Trophoblast cell (in vitro differentiated cells and primary cell): ENCODE measurements at regions not wholly inside any gene's neighbourhood (a gene's known extent, or its start where the extent isn't known, plus 50 kb on each side); places are given as distances from the start of the nearest gene placed in this dataset.

Source experiments
- DNase-seq, 2 donors: peaks; one replicate each; pipeline ENCODE4 v3.0.0-alpha.2; 2016
- H2AFZ ChIP-seq: 2 replicates; pipeline ENCODE4 v1.6.1; 2013; ENCODE audit warnings: low read length, moderate library complexity, mild to moderate bottlenecking; ENCODE audit not compliant: insufficient read depth, poor library complexity
- H2AK5ac ChIP-seq: 2 replicates; pipeline ENCODE4 v1.6.1; 2013; ENCODE audit warnings: mild to moderate bottlenecking, low read length
- H2BK120ac ChIP-seq: 2 replicates; pipeline ENCODE4 v1.6.1; 2013; ENCODE audit warnings: low read length, mild to moderate bottlenecking, moderate library complexity; ENCODE audit not compliant: insufficient read depth, poor library complexity
- H2BK12ac ChIP-seq: 2 replicates; pipeline ENCODE4 v1.6.1; 2013; ENCODE audit warnings: mild to moderate bottlenecking, low read length, moderate library complexity
- H2BK5ac ChIP-seq: 2 replicates; pipeline ENCODE4 v1.6.1; 2013; ENCODE audit warnings: low read length, low read depth, moderate library complexity, mild to moderate bottlenecking; ENCODE audit not compliant: poor library complexity
- H3K14ac ChIP-seq: 2 replicates; pipeline ENCODE4 v1.6.1; 2013; ENCODE audit warnings: mild to moderate bottlenecking, low read length
- H3K18ac ChIP-seq: 2 replicates; pipeline ENCODE4 v1.6.1; 2013; ENCODE audit warnings: mild to moderate bottlenecking, low read length
- H3K23ac ChIP-seq: 2 replicates; pipeline ENCODE4 v1.6.1; 2013; ENCODE audit warnings: low read length
- H3K27ac ChIP-seq: 2 replicates; pipeline ENCODE4 v1.5.1; 2013; ENCODE audit warnings: low read depth, mild to moderate bottlenecking, inconsistent platforms, low read length, moderate library complexity
- H3K27me3 ChIP-seq: 2 replicates; pipeline ENCODE4 v1.6.1; 2013; ENCODE audit warnings: inconsistent platforms, mild to moderate bottlenecking, low read length, moderate library complexity; ENCODE audit not compliant: insufficient read depth
- H3K36me3 ChIP-seq, 2 experiments: 1 replicate in 1 of 2; 2 replicates in 1 of 2; pipeline ENCODE4 v1.6.1; 2013; ENCODE audit warnings: low read length in 2 of 2, mild to moderate bottlenecking in 2 of 2, moderate library complexity in 1 of 2; ENCODE audit not compliant: insufficient read depth in 2 of 2, control insufficient read depth in 1 of 2
- H3K4ac ChIP-seq: 2 replicates; pipeline ENCODE4 v1.6.1; 2013; ENCODE audit warnings: low read depth, mild to moderate bottlenecking, low read length, moderate library complexity
- H3K4me1 ChIP-seq, 2 experiments: 1 replicate in 1 of 2; 2 replicates in 1 of 2; pipeline ENCODE4 v1.6.1; 2013; ENCODE audit warnings: low read length in 2 of 2, mild to moderate bottlenecking in 2 of 2, moderate library complexity in 1 of 2; ENCODE audit not compliant: insufficient read depth in 2 of 2, control insufficient read depth in 1 of 2
- H3K4me2 ChIP-seq: 2 replicates; pipeline ENCODE4 v1.6.1; 2013; ENCODE audit warnings: inconsistent platforms, mild to moderate bottlenecking, low read length, moderate library complexity
- H3K4me3 ChIP-seq: 2 replicates; pipeline ENCODE4 v1.5.1; 2013; ENCODE audit warnings: mild to moderate bottlenecking, low read depth, low read length, inconsistent platforms
- H3K79me1 ChIP-seq: one replicate; pipeline ENCODE4 v1.6.1; 2013; ENCODE audit warnings: low read length
- H3K79me2 ChIP-seq: 2 replicates; pipeline ENCODE4 v1.6.1; 2013; ENCODE audit warnings: low read length, mild to moderate bottlenecking; ENCODE audit not compliant: control insufficient read depth, insufficient read depth, poor library complexity
- H3K9ac ChIP-seq: 2 replicates; pipeline ENCODE4 v1.6.1; 2013; ENCODE audit warnings: mild to moderate bottlenecking, low read length
- H3K9me3 ChIP-seq: 2 replicates; pipeline ENCODE4 v1.6.1; 2013; ENCODE audit warnings: low read depth, mild to moderate bottlenecking, control low read depth, inconsistent platforms, low read length; ENCODE audit not compliant: insufficient read depth
- H4K12ac ChIP-seq: 2 replicates; pipeline ENCODE4 v1.6.1; 2013; ENCODE audit warnings: low read depth, mild to moderate bottlenecking, low read length, moderate library complexity
- H4K8ac ChIP-seq: 2 replicates; pipeline ENCODE4 v1.6.1; 2013; ENCODE audit warnings: low read depth, mild to moderate bottlenecking, low read length, moderate library complexity
- H4K91ac ChIP-seq: one replicate; pipeline ENCODE4 v1.6.1; 2013; ENCODE audit warnings: low read depth, mild to moderate bottlenecking, low read length, moderate library complexity
- WGBS: extraction: QIAGEN DNeasy Blood & Tissue Kit; methylation state at CpG from one replicate; pipeline ENCODE4 v1.1.7; 2013; ENCODE audit warnings: missing lambda C conversion rate; ENCODE audit not compliant: insufficient read length, insufficient coverage; ENCODE audit errors: extremely low coverage; 5-methylcytosine and 5-hydroxymethylcytosine counted together

DNA sequence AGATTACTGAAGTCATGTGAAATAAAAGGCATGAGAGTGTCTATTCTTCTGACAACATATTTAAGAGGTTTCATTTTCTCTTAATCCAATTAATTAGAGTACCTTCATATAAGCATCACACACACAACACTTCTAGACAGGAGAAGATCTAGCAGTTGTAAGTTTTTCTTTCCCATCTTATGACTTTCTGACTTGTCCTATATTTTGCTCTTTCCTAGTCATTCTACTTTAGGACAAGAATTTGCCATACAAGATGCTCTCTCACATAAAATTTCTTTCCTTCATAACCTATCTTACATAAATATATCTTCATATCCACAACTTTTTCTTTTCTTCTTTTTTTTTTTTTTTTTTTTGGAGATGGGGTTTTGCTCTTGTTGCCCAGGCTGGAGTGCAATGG lies 118.3 kb upstream of the SERPIND1 start:
- H4K91ac ChIP-seq = no peak overlapping the region
- H4K12ac ChIP-seq = no peak overlapping the region
- H3K4ac ChIP-seq = no peak overlapping the region
- no peak overlapping the region for H2BK120ac ChIP-seq
- H3K4me1 ChIP-seq = no peaks in the 10 kb centered on the region
- H3K79me2 ChIP-seq = no peaks in the 10 kb centered on the region
- no peak overlapping the region for H3K23ac ChIP-seq
- H4K8ac ChIP-seq = no peak overlapping the region
- H3K79me1 ChIP-seq = no peaks in the 10 kb centered on the region
- H3K9ac ChIP-seq = no peak overlapping the region
- no peaks in the 10 kb centered on the region for H3K36me3 ChIP-seq
- H3K18ac ChIP-seq = no peak overlapping the region
- H3K27ac ChIP-seq = no peak overlapping the region
- no peaks in the 10 kb centered on the region for H3K27me3 ChIP-seq
- no peak overlapping the region for H3K14ac ChIP-seq
- H2AK5ac ChIP-seq = no peak overlapping the region
- DNase-seq = no peak
- peaks cover 8% of the 10 kb centered on the region for H3K9me3 ChIP-seq
- no peak overlapping the region for H2BK5ac ChIP-seq
- no peak overlapping the region for H3K4me3 ChIP-seq
- H3K4me2 ChIP-seq = no peak overlapping the region
- H2AFZ ChIP-seq = no peak overlapping the region
- no peak overlapping the region for H2BK12ac ChIP-seq

DNA sequence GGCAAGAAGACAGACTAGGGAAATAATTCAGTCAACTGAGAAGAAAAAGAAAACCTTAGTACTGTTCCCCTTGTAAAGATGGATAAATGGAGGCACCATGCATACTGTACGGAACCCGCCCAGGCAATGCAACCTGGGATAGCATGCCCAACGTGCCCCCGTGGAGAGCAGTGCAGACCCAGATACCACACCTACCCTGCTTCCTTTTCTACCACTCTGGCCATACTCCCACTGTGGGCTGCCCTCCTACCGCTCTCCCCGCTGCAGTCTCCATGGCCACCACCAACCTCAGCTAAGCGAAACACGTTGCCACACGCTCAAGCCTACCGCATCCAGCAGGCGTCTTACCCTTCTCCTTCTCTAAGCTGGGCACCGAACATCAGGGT lies 117.4 kb upstream of the SERPIND1 start:
- Histone ChIP-seq H3K4me2 (no peak overlapping the region), H3K23ac (peak overlapping the region; percentile 22), H3K9me3 (peaks cover 8% of the 10 kb centered on the region), H3K14ac (no peak overlapping the region), H3K36me3 (no peaks in the 10 kb centered on the region), H3K4ac (no peak overlapping the region), H4K12ac (no peak overlapping the region), H2BK12ac (no peak overlapping the region), H3K27me3 (no peaks in the 10 kb centered on the region), H2BK120ac (no peak overlapping the region), H2AFZ (no peak overlapping the region), H3K79me1 (no peaks in the 10 kb centered on the region), H2AK5ac (no peak overlapping the region), H2BK5ac (no peak overlapping the region), H3K9ac (no peak overlapping the region), H3K27ac (no peak overlapping the region), H4K8ac (no peak overlapping the region), H3K4me1 (no peaks in the 10 kb centered on the region), H4K91ac (no peak overlapping the region), H3K79me2 (no peaks in the 10 kb centered on the region), H3K4me3 (peak overlapping the region; percentile 49), H3K18ac (no peak overlapping the region)
- no peak for DNase-seq
- no CpG with 5 or more reads among the region's 12 CpGs for WGBS

GRCh38 chr22:20656902-20657836 lies 116.7 kb upstream of the SERPIND1 start:
- no peak overlapping the region for H3K9ac ChIP-seq
- H2BK12ac ChIP-seq = no peak overlapping the region
- no peaks in the 10 kb centered on the region for H3K79me1 ChIP-seq
- no peaks in the 10 kb centered on the region for H3K36me3 ChIP-seq
- H2AFZ ChIP-seq = no peak overlapping the region
- H3K23ac ChIP-seq = no peak overlapping the region
- no peak overlapping the region for H3K27ac ChIP-seq
- no peak overlapping the region for H4K12ac ChIP-seq
- no peak overlapping the region for H3K4ac ChIP-seq
- H3K4me1 ChIP-seq = no peaks in the 10 kb centered on the region
- DNase-seq = no peak
- H3K4me2 ChIP-seq = no peak overlapping the region
- H3K18ac ChIP-seq = no peak overlapping the region
- no peak overlapping the region for H2BK5ac ChIP-seq
- H2AK5ac ChIP-seq = no peak overlapping the region
- peak overlapping the region; percentile 49 for H3K4me3 ChIP-seq
- no peak overlapping the region for H3K14ac ChIP-seq
- H4K91ac ChIP-seq = no peak overlapping the region
- H3K79me2 ChIP-seq = no peaks in the 10 kb centered on the region
- no peak overlapping the region for H2BK120ac ChIP-seq
- no peaks in the 10 kb centered on the region for H3K27me3 ChIP-seq
- 100% methylated on average over 1 of the region's 17 CpGs for WGBS
- peaks cover 8% of the 10 kb centered on the region for H3K9me3 ChIP-seq
- H4K8ac ChIP-seq = no peak overlapping the region
